ENCODE measurements at regions not wholly inside any gene's neighbourhood (a gene's known extent, or its start where the extent isn't known, plus 50 kb on each side); places are given as distances from the start of the nearest gene placed in this dataset.

GRCh38 chr4:108427946-108428485 is 192.4 kb upstream of the RPL34 start:
- H3K27me3 ChIP-seq = no peaks in the 10 kb centered on the region
- H3K36me3 ChIP-seq = no peaks in the 10 kb centered on the region
- no peak overlapping the region for H3K4me3 ChIP-seq
- DNase-seq (ENCODE audit: extremely low spot score) = no peak
- intact Hi-C loops (cut with DNase I) = no loop called here
- no peak overlapping the region for H3K27ac ChIP-seq (replicated peaks in 1 of 4)
- no peaks in the 10 kb centered on the region for H3K9me3 ChIP-seq
- WGBS = 89% methylated on average over 2 of the region's 2 CpGs
- no peaks in the 10 kb centered on the region for H3K4me1 ChIP-seq
- no peak for TF ChIP-seq POLR2AphosphoS5 (IDR thresholded peaks at IDR 0.05)
- TF ChIP-seq, protein P1, sequence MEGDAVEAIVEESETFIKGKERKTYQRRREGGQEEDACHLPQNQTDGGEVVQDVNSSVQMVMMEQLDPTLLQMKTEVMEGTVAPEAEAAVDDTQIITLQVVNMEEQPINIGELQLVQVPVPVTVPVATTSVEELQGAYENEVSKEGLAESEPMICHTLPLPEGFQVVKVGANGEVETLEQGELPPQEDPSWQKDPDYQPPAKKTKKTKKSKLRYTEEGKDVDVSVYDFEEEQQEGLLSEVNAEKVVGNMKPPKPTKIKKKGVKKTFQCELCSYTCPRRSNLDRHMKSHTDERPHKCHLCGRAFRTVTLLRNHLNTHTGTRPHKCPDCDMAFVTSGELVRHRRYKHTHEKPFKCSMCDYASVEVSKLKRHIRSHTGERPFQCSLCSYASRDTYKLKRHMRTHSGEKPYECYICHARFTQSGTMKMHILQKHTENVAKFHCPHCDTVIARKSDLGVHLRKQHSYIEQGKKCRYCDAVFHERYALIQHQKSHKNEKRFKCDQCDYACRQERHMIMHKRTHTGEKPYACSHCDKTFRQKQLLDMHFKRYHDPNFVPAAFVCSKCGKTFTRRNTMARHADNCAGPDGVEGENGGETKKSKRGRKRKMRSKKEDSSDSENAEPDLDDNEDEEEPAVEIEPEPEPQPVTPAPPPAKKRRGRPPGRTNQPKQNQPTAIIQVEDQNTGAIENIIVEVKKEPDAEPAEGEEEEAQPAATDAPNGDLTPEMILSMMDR (IDR thresholded peaks at IDR 0.05) = no peak

DNA sequence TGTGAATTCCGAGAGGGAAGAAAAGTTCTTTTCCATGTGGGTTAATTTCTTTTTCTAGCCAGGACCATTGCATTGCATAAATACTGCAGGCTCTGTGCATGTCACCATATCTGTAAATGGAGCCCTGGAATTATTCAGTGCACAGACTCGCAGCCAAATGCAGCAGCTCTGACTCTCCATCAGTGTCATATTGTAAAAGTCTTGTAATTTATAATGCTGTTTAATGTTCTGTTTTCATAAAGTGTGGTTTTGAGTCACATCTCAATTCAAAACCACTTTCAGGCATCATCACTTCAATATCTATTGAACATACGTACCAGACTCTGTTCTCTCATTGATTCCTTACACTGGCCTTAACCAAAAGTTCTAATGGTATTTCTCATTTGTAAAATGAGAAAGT is 193.9 kb upstream of the RPL34 start:
- H3K27me3 ChIP-seq = no peaks in the 10 kb centered on the region
- no peaks in the 10 kb centered on the region for H3K36me3 ChIP-seq
- no peak for DNase-seq (ENCODE audit: extremely low spot score)
- intact Hi-C loops (cut with DNase I) = no loop called here
- no peaks in the 10 kb centered on the region for H3K4me1 ChIP-seq
- H3K27ac ChIP-seq (replicated peaks in 1 of 4) = no peak overlapping the region
- no peak for TF ChIP-seq POLR2AphosphoS5 (IDR thresholded peaks at IDR 0.05)
- no peak for TF ChIP-seq EP300 (IDR thresholded peaks at IDR 0.05)
- TF ChIP-seq, protein P1 (IDR thresholded peaks at IDR 0.05) = no peak
- TF ChIP-seq POLR2A (IDR thresholded peaks at IDR 0.05; ENCODE audit: low read depth) = no peak
- 67% methylated on average over 3 of the region's 3 CpGs for WGBS
- H3K9me3 ChIP-seq = no peaks in the 10 kb centered on the region
- no peak overlapping the region for H3K4me3 ChIP-seq

DNA sequence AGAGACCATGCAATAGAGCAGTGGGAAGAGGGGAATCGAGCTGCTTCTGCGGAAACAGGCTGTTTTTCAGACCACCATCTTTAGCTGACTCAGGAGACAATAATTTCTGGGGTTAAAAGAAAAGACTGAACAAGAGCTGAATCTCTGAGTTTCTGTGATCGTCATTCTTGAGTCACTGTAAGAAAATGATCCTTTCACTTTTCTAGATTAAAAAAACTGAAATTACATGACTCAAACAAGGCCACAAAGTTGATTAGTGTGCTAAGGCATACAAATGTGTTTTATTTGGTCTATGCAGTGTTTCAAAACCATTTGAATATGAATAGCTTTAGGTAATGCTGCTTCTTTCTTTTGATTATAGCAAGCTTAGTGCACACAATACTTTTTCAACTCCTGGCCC is 194.4 kb upstream of the RPL34 start:
- WGBS = 89% methylated on average over 3 of the region's 3 CpGs
- intact Hi-C loops (cut with DNase I) = no loop called here
- no peaks in the 10 kb centered on the region for H3K27me3 ChIP-seq
- DNase-seq (ENCODE audit: extremely low spot score) = no peak
- no peaks in the 10 kb centered on the region for H3K36me3 ChIP-seq
- H3K4me3 ChIP-seq = no peak overlapping the region
- no peaks in the 10 kb centered on the region for H3K9me3 ChIP-seq
- no peaks in the 10 kb centered on the region for H3K4me1 ChIP-seq
- H3K27ac ChIP-seq (replicated peaks in 1 of 4) = no peak overlapping the region
- no peak for TF ChIP-seq POLR2A (IDR thresholded peaks at IDR 0.05; ENCODE audit: low read depth)
- TF ChIP-seq EP300 (IDR thresholded peaks at IDR 0.05) = no peak
- TF ChIP-seq, protein P1 (IDR thresholded peaks at IDR 0.05) = no peak
- no peak for TF ChIP-seq POLR2AphosphoS5 (IDR thresholded peaks at IDR 0.05)

DNA sequence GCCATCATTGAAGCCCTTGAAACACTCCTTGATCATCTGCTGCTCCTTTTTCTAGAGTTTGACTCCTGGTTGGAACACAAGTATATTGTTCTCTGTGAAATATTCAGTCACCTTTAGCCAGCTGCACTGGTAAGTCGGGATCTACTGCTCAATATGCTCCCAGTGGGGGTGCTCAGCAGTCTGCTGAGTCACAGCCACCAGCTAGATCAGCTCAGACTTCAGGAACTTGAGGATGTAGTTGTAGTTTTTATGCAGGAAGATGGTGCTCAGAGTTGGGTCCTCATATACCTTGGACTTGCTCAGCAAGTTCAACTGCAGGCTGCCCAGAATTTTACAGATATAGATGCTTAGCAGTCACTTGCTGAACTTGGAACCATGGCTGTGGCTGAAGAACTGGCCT is 202.5 kb upstream of the RPL34 start:
- WGBS = 81% methylated on average over 1 of the region's 1 CpG
- H3K4me3 ChIP-seq = no peak overlapping the region
- H3K36me3 ChIP-seq = no peaks in the 10 kb centered on the region
- intact Hi-C loops (cut with DNase I) = no loop called here
- no peaks in the 10 kb centered on the region for H3K9me3 ChIP-seq
- TF ChIP-seq EP300 (IDR thresholded peaks at IDR 0.05) (no peak), POLR2A (IDR thresholded peaks at IDR 0.05; ENCODE audit: low read depth) (no peak), POLR2AphosphoS5 (IDR thresholded peaks at IDR 0.05) (no peak)
- TF ChIP-seq, protein P1 (IDR thresholded peaks at IDR 0.05) = no peak
- DNase-seq (ENCODE audit: extremely low spot score) = peak; percentile 55
- H3K27ac ChIP-seq (replicated peaks in 1 of 4) = no peak overlapping the region
- no peaks in the 10 kb centered on the region for H3K4me1 ChIP-seq
- H3K27me3 ChIP-seq = no peaks in the 10 kb centered on the region

DNA sequence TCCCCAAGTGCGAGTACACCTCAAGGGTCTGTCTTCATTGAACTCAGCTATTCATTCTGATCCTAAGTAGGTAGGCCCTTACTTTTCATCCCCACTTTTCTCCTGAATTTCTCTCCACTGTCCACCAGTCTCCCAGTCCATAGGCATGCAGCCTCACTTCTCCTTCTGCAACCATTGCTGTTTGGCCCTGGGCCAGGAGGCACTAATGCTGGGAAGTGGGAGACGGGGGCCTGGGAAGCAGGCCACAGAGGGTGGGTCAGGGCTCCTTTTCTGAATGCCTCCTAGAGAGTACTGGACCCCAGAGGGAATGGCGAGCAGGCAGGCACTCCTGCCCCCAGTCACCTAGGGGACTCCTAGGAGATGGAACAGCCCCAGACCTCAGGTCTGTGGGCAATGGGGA is 203.5 kb upstream of the RPL34 start:
- Histone ChIP-seq H3K27ac (replicated peaks in 1 of 4) (no peak overlapping the region), H3K4me1 (no peaks in the 10 kb centered on the region), H3K9me3 (no peaks in the 10 kb centered on the region), H3K27me3 (no peaks in the 10 kb centered on the region), H3K36me3 (no peaks in the 10 kb centered on the region), H3K4me3 (no peak overlapping the region)
- DNase-seq (ENCODE audit: extremely low spot score) = peak; percentile 86
- intact Hi-C loops (cut with DNase I) = no loop called here
- TF ChIP-seq EP300 (IDR thresholded peaks at IDR 0.05) (no peak), POLR2AphosphoS5 (IDR thresholded peaks at IDR 0.05) (no peak), POLR2A (IDR thresholded peaks at IDR 0.05; ENCODE audit: low read depth) (no peak)
- TF ChIP-seq, protein P1 (IDR thresholded peaks at IDR 0.05) = no peak
- WGBS = 62% methylated on average over 3 of the region's 3 CpGs

All from esophagus muscularis mucosa (tissue), 4 donors.